HG02588 (cell line): ENCODE measurements at regions not wholly inside any gene's neighbourhood (a gene's known extent, or its start where the extent isn't known, plus 50 kb on each side); places are given as distances from the start of the nearest gene placed in this dataset.

Experiments
- ATAC-seq: cut with Tn5 transposase; IDR thresholded peaks from one replicate; pipeline ENCODE4 v1.9.1; 2021; ENCODE audit warnings: mild to moderate bottlenecking, moderate library complexity; ENCODE audit not compliant: unreplicated experiment

GRCh38 chr18:68623342-68623741 is 91.6 kb downstream of the TMX3 start:
- ATAC-seq: no peak

GRCh38 chr18:68611311-68611710 is 103.6 kb downstream of the TMX3 start:
- no peak for ATAC-seq

GRCh38 chr18:68608851-68609490 is 105.9 kb downstream of the TMX3 start:
- ATAC-seq: no peak

DNA sequence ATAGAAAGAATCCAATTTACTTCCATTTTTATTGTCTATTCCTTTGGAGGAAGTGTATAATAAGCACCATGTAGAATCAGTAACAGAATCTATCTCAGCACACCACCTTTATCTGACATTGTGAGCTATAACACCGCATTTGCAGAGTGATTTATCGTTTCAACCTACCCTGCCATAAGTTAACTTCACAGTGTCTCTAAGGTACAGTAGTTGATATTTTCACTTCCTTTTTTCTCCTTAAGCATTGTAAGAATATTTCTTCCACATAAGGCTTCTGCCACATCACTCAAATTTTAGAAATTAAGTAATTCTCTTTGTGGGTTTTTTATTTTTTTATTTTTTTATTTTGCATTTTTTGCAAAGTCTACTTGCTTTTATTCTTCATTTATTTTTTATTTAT is 107.1 kb downstream of the TMX3 start:
- no peak for ATAC-seq

- ATAC-seq: no peak
Measured at GRCh38 chr18:68604256-68604655, 110.7 kb downstream of the TMX3 start.

- no peak for ATAC-seq
Measured at GRCh38 chr18:68596016-68596415, 118.9 kb downstream of the TMX3 start.

DNA sequence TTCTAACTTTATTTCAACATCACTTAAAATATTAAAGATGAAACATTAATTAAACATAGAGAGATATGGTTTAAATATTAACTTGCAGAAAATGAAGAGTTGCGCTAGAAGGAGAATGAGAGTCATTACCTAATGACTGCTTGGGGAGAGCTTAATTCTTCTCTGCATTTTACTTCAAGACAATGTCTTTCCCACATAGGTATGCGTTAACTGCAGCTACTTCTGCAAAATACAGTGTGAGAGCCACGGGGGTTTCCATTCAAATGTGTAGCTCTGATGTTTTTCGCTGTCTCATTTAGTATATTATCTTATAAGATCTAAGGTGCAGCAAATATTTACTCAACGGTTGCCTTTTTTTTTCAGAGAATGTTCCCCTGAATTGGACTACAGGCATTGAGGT is 126.7 kb downstream of the TMX3 start:
- no peak for ATAC-seq

- ATAC-seq: no peak
Measured at GRCh38 chr18:68583685-68584084, 131.2 kb downstream of the TMX3 start.

GRCh38 chr18:68574311-68574710 is 140.6 kb downstream of the TMX3 start:
- no peak for ATAC-seq

- ATAC-seq: no peak
Measured at GRCh38 chr18:68569936-68570335, 145.0 kb downstream of the TMX3 start.

DNA sequence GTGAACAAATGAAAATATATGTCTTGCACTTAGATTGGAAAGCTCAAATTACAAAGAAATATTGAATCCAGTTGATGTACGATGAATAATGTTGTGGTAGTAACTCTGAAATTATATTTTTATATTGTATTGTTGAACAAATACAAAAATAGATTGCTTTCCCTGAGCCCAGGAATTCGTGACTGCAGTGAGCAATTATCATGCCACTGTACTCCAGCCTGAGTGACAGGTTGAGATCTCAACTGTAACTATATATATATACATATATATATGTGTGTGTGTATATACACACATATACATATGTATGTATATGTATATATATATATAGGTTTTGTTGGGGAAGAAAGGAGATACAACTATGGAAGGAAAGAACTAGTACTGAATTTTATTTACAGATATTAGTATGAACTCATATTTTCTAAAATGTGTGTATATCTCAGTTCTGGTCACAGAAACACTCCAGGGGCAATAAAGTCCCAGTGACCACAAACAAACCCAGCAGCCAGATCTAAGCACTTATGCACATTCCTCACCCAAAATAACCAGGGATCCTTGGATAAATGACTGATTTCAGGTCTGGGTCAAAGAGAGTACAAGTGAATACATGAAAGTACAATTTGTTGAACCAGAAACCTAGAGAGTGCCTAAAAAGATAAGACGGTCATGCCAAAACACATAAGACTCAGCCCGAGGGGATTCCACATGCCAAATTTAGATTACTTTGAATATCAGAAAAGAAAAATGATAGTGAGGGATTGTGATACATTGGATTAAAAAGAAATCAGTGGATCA is 146.3 kb downstream of the TMX3 start:
- ATAC-seq: no peak

GRCh38 chr18:68566991-68567390 is 147.9 kb downstream of the TMX3 start:
- no peak for ATAC-seq

- ATAC-seq: no peak
Measured at GRCh38 chr18:68564961-68565360, 149.9 kb downstream of the TMX3 start.

GRCh38 chr18:68564351-68564750 is 150.6 kb downstream of the TMX3 start:
- no peak for ATAC-seq

DNA sequence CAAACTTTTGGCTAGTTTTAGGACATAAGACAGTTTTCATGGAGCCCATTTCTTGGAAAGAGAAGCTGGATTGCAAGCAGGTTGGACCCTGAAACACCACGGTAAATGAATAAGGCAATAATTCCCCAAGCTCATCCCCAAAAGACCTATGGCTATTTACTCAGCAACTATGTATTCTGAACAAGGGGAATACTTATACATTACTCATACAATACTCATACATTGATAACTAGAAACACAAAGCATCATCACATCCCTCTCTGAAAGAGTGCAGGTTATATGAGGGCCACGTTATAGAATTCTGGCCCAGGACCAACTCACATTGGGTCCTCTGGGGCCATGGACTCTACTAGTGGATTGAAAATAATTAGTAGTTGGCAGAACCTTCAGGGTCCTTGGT is 154.8 kb downstream of the TMX3 start:
- no peak for ATAC-seq

GRCh38 chr18:68557183-68557582 is 157.7 kb downstream of the TMX3 start:
- ATAC-seq: no peak

- no peak for ATAC-seq
Measured at GRCh38 chr18:68555879-68556301, 159.0 kb downstream of the TMX3 start.

- ATAC-seq: no peak
Measured at GRCh38 chr18:68548904-68549870, 165.7 kb downstream of the TMX3 start.

GRCh38 chr18:68543344-68543743 is 171.6 kb downstream of the TMX3 start:
- no peak for ATAC-seq

DNA sequence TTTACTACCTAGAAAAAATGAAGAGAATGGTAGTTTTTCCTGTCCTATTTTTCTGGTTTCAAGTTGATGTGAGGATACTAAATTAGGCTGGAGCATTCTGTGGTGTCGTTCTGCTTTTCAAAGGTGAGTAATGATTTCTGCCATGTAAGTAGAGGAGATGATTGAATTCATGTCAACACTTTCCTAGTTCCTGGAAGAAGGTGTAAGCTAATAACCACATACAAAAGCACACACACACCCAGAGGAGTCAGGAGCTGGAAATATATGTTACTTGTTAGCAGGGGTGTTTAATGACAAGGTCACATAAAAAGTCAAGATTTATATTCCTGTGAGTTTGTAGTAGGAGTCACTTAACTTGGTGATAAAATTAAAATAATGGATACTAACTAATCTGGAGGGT is 172.1 kb downstream of the TMX3 start:
- no peak for ATAC-seq

DNA sequence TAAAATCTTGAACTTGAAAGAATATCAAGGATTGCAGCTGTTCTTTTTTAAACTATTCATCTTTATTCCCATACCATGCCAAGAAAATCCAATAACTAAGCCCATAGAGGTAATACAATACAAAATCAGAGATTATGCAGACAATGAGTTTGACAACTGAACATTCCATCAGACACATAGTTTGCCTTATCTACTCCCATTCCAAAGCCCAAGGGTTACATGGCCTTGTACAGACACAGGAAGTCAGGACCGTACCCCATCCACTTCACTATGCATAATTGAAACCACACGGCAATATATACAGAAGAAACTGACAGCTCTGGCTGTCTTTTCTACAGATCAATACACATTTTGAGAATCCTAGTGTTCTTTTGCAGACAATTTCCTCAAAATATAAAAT is 181.3 kb downstream of the TMX3 start:
- ATAC-seq: no peak
